Lower leg skin (tissue), 4 donors: ENCODE measurements at regions not wholly inside any gene's neighbourhood (a gene's known extent, or its start where the extent isn't known, plus 50 kb on each side); places are given as distances from the start of the nearest gene placed in this dataset.

Experiments used
- DNase-seq, 2 donors: peaks; one replicate each; pipeline ENCODE4 v3.0.0-alpha.2; 2019; ENCODE audit warnings: low spot score in 2 of 2
- H3K4me3 ChIP-seq: fragments of 200-600 bp; sonication (generic); 2 replicates; pipeline ENCODE4 v1.5.1; 2017; ENCODE audit warnings: mild to moderate bottlenecking, low read depth; ENCODE audit not compliant: poor library complexity, severe bottlenecking
- CTCF ChIP-seq, 3 donors: fragments of 450-650 bp; IDR thresholded peaks; one replicate each; pipeline ENCODE4 v1.5.1; 2016; ENCODE audit warnings: antibody characterized with exemption in 3 of 3, mild to moderate bottlenecking in 3 of 3, moderate library complexity in 2 of 3
- POLR2A ChIP-seq, 2 donors: fragments of 450-650 bp; IDR thresholded peaks; one replicate each; pipeline ENCODE4 v1.6.1; 2016 to 2017; ENCODE audit warnings: antibody characterized with exemption in 2 of 2, mild to moderate bottlenecking in 1 of 2, moderate library complexity in 1 of 2
- WGBS, 2 donors: methylation state at CpG; one replicate each; pipeline ENCODE4 v1.1.5; 2018; 5-methylcytosine and 5-hydroxymethylcytosine counted together
- intact Hi-C: fragments of 100-400 bp; cut with DNase I; formaldehyde crosslinking; loops from one replicate; pipeline ENCODE4 v1.15.0; 2023; ENCODE audit warnings: low total_unique reads

- DNase-seq, result no peak
- intact Hi-C loops, result no loop called here
- TF ChIP-seq POLR2A (IDR thresholded peaks at IDR 0.05) (no peak), CTCF (IDR thresholded peaks at IDR 0.05) (no peak)
- WGBS, 2 donors, result 69 to 84% methylated on average over 2 of the region's 2 CpGs
- no peak overlapping the region for H3K4me3 ChIP-seq
Observed at GRCh38 chr11:57083641-57084385, 95.1 kb downstream of the OR5AK2 start.

GRCh38 chr11:57085611-57086010, 96.1 kb upstream of the LRRC55 start:
- TF ChIP-seq CTCF (IDR thresholded peaks at IDR 0.05) (no peak), POLR2A (IDR thresholded peaks at IDR 0.05) (no peak)
- WGBS, 2 donors, result 47 to 62% methylated on average over 1 of the region's 1 CpG
- H3K4me3 ChIP-seq, result no peak overlapping the region
- intact Hi-C loops, result no loop called here
- no peak for DNase-seq

GRCh38 chr11:57087991-57088390, 93.8 kb upstream of the LRRC55 start:
- H3K4me3 ChIP-seq, result no peak overlapping the region
- WGBS, 2 donors, result 53 to 64% methylated on average over 1 of the region's 1 CpG
- no peak for TF ChIP-seq POLR2A (IDR thresholded peaks at IDR 0.05)
- TF ChIP-seq CTCF (IDR thresholded peaks at IDR 0.05), result no peak
- intact Hi-C loops, result no loop called here
- DNase-seq, result no peak

GRCh38 chr11:57092028-57092698, 89.6 kb upstream of the LRRC55 start:
- 83 to 86% methylated on average over 8 to 9 of the region's 9 CpGs for WGBS, 2 donors
- DNase-seq, result no peak
- TF ChIP-seq CTCF (IDR thresholded peaks at IDR 0.05), result no peak
- intact Hi-C loops, result no loop called here
- no peak overlapping the region for H3K4me3 ChIP-seq

GRCh38 chr11:57094181-57094935, 87.4 kb upstream of the LRRC55 start:
- WGBS, 2 donors, result 83 to 90% methylated on average over 1 of the region's 1 CpG
- H3K4me3 ChIP-seq, result no peak overlapping the region
- TF ChIP-seq CTCF (IDR thresholded peaks at IDR 0.05) (no peak), POLR2A (IDR thresholded peaks at IDR 0.05) (no peak)
- intact Hi-C loops, result no loop called here
- DNase-seq, result no peak
